SK-N-MC (cell line): ENCODE measurements at regions not wholly inside any gene's neighbourhood (a gene's known extent, or its start where the extent isn't known, plus 50 kb on each side); places are given as distances from the start of the nearest gene placed in this dataset.
"Not testable (repeated sequence)": the region's sequence is repeated elsewhere in the genome, so short reads cannot be mapped to it uniquely, and the experiment has no call there.

Experiments used
- EZH2 ChIP-seq: fragments of 200-600 bp; sonication (generic); IDR thresholded peaks from one replicate; pipeline ENCODE4 v1.6.1; 2017; ENCODE audit warnings: antibody characterized with exemption
- FOXP2 ChIP-seq: optimal IDR thresholded peaks from 2 replicates; pipeline ENCODE3; 2011; ENCODE audit warnings: mild to moderate bottlenecking, moderate library complexity; ENCODE audit not compliant: insufficient read depth; ENCODE audit errors: extremely low read length, control extremely low read depth
- POLR2AphosphoS5 ChIP-seq: IDR thresholded peaks from 2 replicates; pipeline ENCODE4 v1.6.1; 2012; ENCODE audit warnings: mild to moderate bottlenecking, low read depth, low read length, borderline replicate concordance

- TF ChIP-seq EZH2, POLR2AphosphoS5, FOXP2: not testable (repeated sequence)
Observed at GRCh38 chr15:99799854-99800250, 66.6 kb upstream of the LYSMD4 start.
